ENCODE measurements at regions not wholly inside any gene's neighbourhood (a gene's known extent, or its start where the extent isn't known, plus 50 kb on each side); places are given as distances from the start of the nearest gene placed in this dataset.

- DNase-seq (ENCODE audit: low spot score), result no peak
Observed at GRCh38 chr7:125399408-125399807, 469.8 kb upstream of the POT1 start.

- no peak for DNase-seq (ENCODE audit: low spot score)
Observed at GRCh38 chr7:125396466-125397151, 467.0 kb upstream of the POT1 start.

GRCh38 chr7:125391921-125392320 lies 462.3 kb upstream of the POT1 start:
- no peak for DNase-seq (ENCODE audit: low spot score)

GRCh38 chr7:125390981-125391380 lies 461.4 kb upstream of the POT1 start:
- no peak for DNase-seq (ENCODE audit: low spot score)

- no peak for DNase-seq (ENCODE audit: low spot score)
Observed at GRCh38 chr7:125386211-125386610, 456.6 kb upstream of the POT1 start.

- no peak for DNase-seq (ENCODE audit: low spot score)
Observed at GRCh38 chr7:125383324-125383723, 453.7 kb upstream of the POT1 start.

GRCh38 chr7:125382401-125382800 lies 452.8 kb upstream of the POT1 start:
- DNase-seq (ENCODE audit: low spot score), result no peak

GRCh38 chr7:125375942-125376341 lies 446.3 kb upstream of the POT1 start:
- DNase-seq (ENCODE audit: low spot score), result no peak

GRCh38 chr7:125370502-125370901 lies 440.9 kb upstream of the POT1 start:
- DNase-seq (ENCODE audit: low spot score), result no peak

GRCh38 chr7:125363873-125364272 lies 434.2 kb upstream of the POT1 start:
- no peak for DNase-seq (ENCODE audit: low spot score)

GRCh38 chr7:125358551-125359167 lies 429.0 kb upstream of the POT1 start:
- DNase-seq (ENCODE audit: low spot score), result no peak

GRCh38 chr7:125357676-125358455 lies 428.2 kb upstream of the POT1 start:
- DNase-seq (ENCODE audit: low spot score), result no peak

- no peak for DNase-seq (ENCODE audit: low spot score)
Observed at GRCh38 chr7:125355899-125356298, 426.3 kb upstream of the POT1 start.

- no peak for DNase-seq (ENCODE audit: low spot score)
Observed at GRCh38 chr7:125347269-125347668, 417.6 kb upstream of the POT1 start.

GRCh38 chr7:125338110-125338509 lies 408.5 kb upstream of the POT1 start:
- no peak for DNase-seq (ENCODE audit: low spot score)

GRCh38 chr7:125336326-125336725 lies 406.7 kb upstream of the POT1 start:
- no peak for DNase-seq (ENCODE audit: low spot score)

- DNase-seq (ENCODE audit: low spot score), result no peak
Observed at GRCh38 chr7:125326666-125327255, 397.1 kb upstream of the POT1 start.

GRCh38 chr7:125316466-125316865 lies 386.8 kb upstream of the POT1 start:
- DNase-seq (ENCODE audit: low spot score), result no peak

GRCh38 chr7:125299003-125299765 lies 369.6 kb upstream of the POT1 start:
- no peak for DNase-seq (ENCODE audit: low spot score)

GRCh38 chr7:125279961-125280360 lies 350.3 kb upstream of the POT1 start:
- no peak for DNase-seq (ENCODE audit: low spot score)

GRCh38 chr7:125278318-125278717 lies 348.7 kb upstream of the POT1 start:
- no peak for DNase-seq (ENCODE audit: low spot score)
